ENCODE measurements at regions not wholly inside any gene's neighbourhood (a gene's known extent, or its start where the extent isn't known, plus 50 kb on each side); places are given as distances from the start of the nearest gene placed in this dataset.

- H3K9me3 ChIP-seq: no peaks in the 10 kb centered on the region
- no peak overlapping the region for H3K27ac ChIP-seq
- H3K36me3 ChIP-seq: no peaks in the 10 kb centered on the region
- H3K4me1 ChIP-seq (ENCODE audit: control insufficient read depth in 1 of 2, insufficient read depth in 1 of 2, low read depth in 1 of 2, low read length in 1 of 2): no peaks in the 10 kb centered on the region
- H3K27me3 ChIP-seq: no peaks in the 10 kb centered on the region
- no peak overlapping the region for H3K4me3 ChIP-seq (ENCODE audit: low read depth in 1 of 2, low read length in 1 of 2)
- no peak for TF ChIP-seq CTCF (IDR thresholded peaks at IDR 0.05)
Observed at GRCh38 chrX:140393507-140393906, 111.4 kb downstream of the SOX3 start.

GRCh38 chrX:140391313-140391712, 113.6 kb downstream of the SOX3 start:
- Histone ChIP-seq H3K4me3 (ENCODE audit: low read depth in 1 of 2, low read length in 1 of 2) (no peak overlapping the region), H3K4me1 (ENCODE audit: control insufficient read depth in 1 of 2, insufficient read depth in 1 of 2, low read depth in 1 of 2, low read length in 1 of 2) (no peaks in the 10 kb centered on the region), H3K36me3 (no peaks in the 10 kb centered on the region), H3K9me3 (no peaks in the 10 kb centered on the region), H3K27ac (no peak overlapping the region), H3K27me3 (no peaks in the 10 kb centered on the region)
- no peak for TF ChIP-seq CTCF (IDR thresholded peaks at IDR 0.05)

- Histone ChIP-seq H3K4me1 (ENCODE audit: control insufficient read depth in 1 of 2, insufficient read depth in 1 of 2, low read depth in 1 of 2, low read length in 1 of 2) (no peaks in the 10 kb centered on the region), H3K4me3 (ENCODE audit: low read depth in 1 of 2, low read length in 1 of 2) (no peak overlapping the region), H3K27ac (no peak overlapping the region), H3K36me3 (no peaks in the 10 kb centered on the region), H3K27me3 (no peaks in the 10 kb centered on the region), H3K9me3 (no peaks in the 10 kb centered on the region)
- TF ChIP-seq CTCF (IDR thresholded peaks at IDR 0.05): no peak
Observed at GRCh38 chrX:140389331-140389730, 115.5 kb downstream of the SOX3 start.

GRCh38 chrX:140362861-140363260, 142.0 kb downstream of the SOX3 start:
- H3K36me3 ChIP-seq: no peaks in the 10 kb centered on the region
- no peaks in the 10 kb centered on the region for H3K27me3 ChIP-seq
- H3K4me1 ChIP-seq (ENCODE audit: control insufficient read depth in 1 of 2, insufficient read depth in 1 of 2, low read depth in 1 of 2, low read length in 1 of 2): no peaks in the 10 kb centered on the region
- H3K9me3 ChIP-seq: no peaks in the 10 kb centered on the region
- no peak for TF ChIP-seq CTCF (IDR thresholded peaks at IDR 0.05)
- no peak overlapping the region for H3K27ac ChIP-seq
- no peak overlapping the region for H3K4me3 ChIP-seq (ENCODE audit: low read depth in 1 of 2, low read length in 1 of 2)

- no peak for TF ChIP-seq CTCF (IDR thresholded peaks at IDR 0.05)
- no peak overlapping the region for H3K27ac ChIP-seq
Observed at GRCh38 chrX:140360924-140361323, 143.9 kb downstream of the SOX3 start.

GRCh38 chrX:140360284-140360683, 144.6 kb downstream of the SOX3 start:
- no peak overlapping the region for H3K4me3 ChIP-seq (ENCODE audit: low read depth in 1 of 2, low read length in 1 of 2)
- no peaks in the 10 kb centered on the region for H3K9me3 ChIP-seq
- H3K27ac ChIP-seq: no peak overlapping the region
- H3K36me3 ChIP-seq: no peaks in the 10 kb centered on the region
- no peaks in the 10 kb centered on the region for H3K4me1 ChIP-seq (ENCODE audit: control insufficient read depth in 1 of 2, insufficient read depth in 1 of 2, low read depth in 1 of 2, low read length in 1 of 2)
- no peak for TF ChIP-seq CTCF (IDR thresholded peaks at IDR 0.05)
- H3K27me3 ChIP-seq: no peaks in the 10 kb centered on the region

More at GRCh38 chrX:140360924-140361323, 143.9 kb downstream of the SOX3 start:
- Histone ChIP-seq H3K4me1 (ENCODE audit: control insufficient read depth in 1 of 2, insufficient read depth in 1 of 2, low read depth in 1 of 2, low read length in 1 of 2) (no peaks in the 10 kb centered on the region), H3K27me3 (no peaks in the 10 kb centered on the region), H3K4me3 (ENCODE audit: low read depth in 1 of 2, low read length in 1 of 2) (no peak overlapping the region), H3K9me3 (no peaks in the 10 kb centered on the region), H3K36me3 (no peaks in the 10 kb centered on the region)
